ENCODE measurements at regions not wholly inside any gene's neighbourhood (a gene's known extent, or its start where the extent isn't known, plus 50 kb on each side); places are given as distances from the start of the nearest gene placed in this dataset.

GRCh38 chr4:33270403-33270802 lies 2550.2 kb downstream of the PCDH7 start:
- Histone ChIP-seq H3K4me3 (no peak overlapping the region), H3K27me3 (no peaks in the 10 kb centered on the region), H3K4me1 (no peaks in the 10 kb centered on the region), H3K9me3 (no peaks in the 10 kb centered on the region), H3K36me3 (no peaks in the 10 kb centered on the region), H3K27ac (no peak overlapping the region)
- no peak for TF ChIP-seq POLR2A (IDR thresholded peaks at IDR 0.05)
- no peak for TF ChIP-seq CTCF (IDR thresholded peaks at IDR 0.05)
- WGBS, 2 donors = 88 to 92% methylated on average over 1 of the region's 1 CpG
- DNase-seq (ENCODE audit: low spot score in 2 of 2) = no peak

GRCh38 chr4:33272722-33273121 lies 2552.6 kb downstream of the PCDH7 start:
- Histone ChIP-seq H3K4me1 (no peaks in the 10 kb centered on the region), H3K36me3 (no peaks in the 10 kb centered on the region), H3K27me3 (no peaks in the 10 kb centered on the region), H3K9me3 (no peaks in the 10 kb centered on the region), H3K4me3 (no peak overlapping the region), H3K27ac (no peak overlapping the region)
- no peak for TF ChIP-seq CTCF (IDR thresholded peaks at IDR 0.05)
- TF ChIP-seq EP300 (IDR thresholded peaks at IDR 0.05) = no peak
- DNase-seq (ENCODE audit: low spot score in 2 of 2) = no peak
- 94 to 97% methylated on average over 1 of the region's 1 CpG for WGBS, 2 donors

- no peak for TF ChIP-seq POLR2A (IDR thresholded peaks at IDR 0.05)
- TF ChIP-seq CTCF (IDR thresholded peaks at IDR 0.05) = no peak
- TF ChIP-seq EP300 (IDR thresholded peaks at IDR 0.05) = no peak
- 85 to 86% methylated on average over 1 of the region's 1 CpG for WGBS, 2 donors
- Histone ChIP-seq H3K27ac (no peak overlapping the region), H3K36me3 (no peaks in the 10 kb centered on the region), H3K9me3 (no peaks in the 10 kb centered on the region), H3K4me1 (no peaks in the 10 kb centered on the region), H3K4me3 (no peak overlapping the region), H3K27me3 (no peaks in the 10 kb centered on the region)
- DNase-seq (ENCODE audit: low spot score in 2 of 2) = no peak
These were observed 2563.6 kb downstream of the PCDH7 start for GRCh38 chr4:33283818-33284217.

GRCh38 chr4:33296876-33297455 lies 2576.8 kb downstream of the PCDH7 start:
- Histone ChIP-seq H3K4me1 (no peaks in the 10 kb centered on the region), H3K36me3 (no peaks in the 10 kb centered on the region), H3K27ac (no peak overlapping the region), H3K27me3 (no peaks in the 10 kb centered on the region), H3K9me3 (no peaks in the 10 kb centered on the region), H3K4me3 (no peak overlapping the region)
- DNase-seq (ENCODE audit: low spot score in 2 of 2) = no peak
- WGBS, 2 donors = 48 to 60% methylated on average over 3 of the region's 3 CpGs
- no peak for TF ChIP-seq EP300 (IDR thresholded peaks at IDR 0.05)
- TF ChIP-seq CTCF (IDR thresholded peaks at IDR 0.05) = no peak
- TF ChIP-seq POLR2A (IDR thresholded peaks at IDR 0.05) = no peak

GRCh38 chr4:33302321-33302720 lies 2582.2 kb downstream of the PCDH7 start:
- H3K27ac ChIP-seq = no peak overlapping the region
- H3K4me3 ChIP-seq = no peak overlapping the region
- TF ChIP-seq POLR2A (IDR thresholded peaks at IDR 0.05) (no peak), CTCF (IDR thresholded peaks at IDR 0.05) (no peak), EP300 (IDR thresholded peaks at IDR 0.05) (no peak)
- no peak for DNase-seq (ENCODE audit: low spot score in 2 of 2)
- peaks cover 0 to 12% (median 0%) of the 10 kb centered on the region in 4 donors for H3K9me3 ChIP-seq
- H3K4me1 ChIP-seq = no peaks in the 10 kb centered on the region
- WGBS, 2 donors = 41 to 52% methylated on average over 2 of the region's 2 CpGs
- H3K36me3 ChIP-seq = no peaks in the 10 kb centered on the region
- no peaks in the 10 kb centered on the region for H3K27me3 ChIP-seq
